ENCODE measurements at regions not wholly inside any gene's neighbourhood (a gene's known extent, or its start where the extent isn't known, plus 50 kb on each side); places are given as distances from the start of the nearest gene placed in this dataset.

- Histone ChIP-seq H3K9me2 (ENCODE audit: low read depth, low read length) (no peaks in the 10 kb centered on the region), H3K27me3 (ENCODE audit: insufficient read depth, low read length) (no peaks in the 10 kb centered on the region), H3K36me3 (ENCODE audit: insufficient read depth, low read length) (no peaks in the 10 kb centered on the region), H3K9ac (ENCODE audit: low read length) (peak overlapping the region; percentile 46), H3K4me1 (ENCODE audit: insufficient read depth, low read length, severe bottlenecking) (peaks cover 39% of the 10 kb centered on the region), H3K9me3 (ENCODE audit: low read length) (no peaks in the 10 kb centered on the region), H3K79me2 (ENCODE audit: insufficient read depth, low read length) (no peaks in the 10 kb centered on the region), H3F3A (ENCODE audit: insufficient read depth, low read length) (no peaks in the 10 kb centered on the region), H2AFZ (ENCODE audit: low read length) (0 out of 2 replicates have a peak overlapping the region, but pooled peaks have one; percentile 14), H3K4me2 (ENCODE audit: low read length) (peak overlapping the region; percentile 46), H3K27ac (ENCODE audit: low read depth, low read length, poor library complexity, severe bottlenecking) (peak overlapping the region; percentile 60), H4K20me1 (ENCODE audit: insufficient read depth, low read length) (no peaks in the 10 kb centered on the region), H3K4me3 (ENCODE audit: low read depth, low read length, poor library complexity, severe bottlenecking) (no peak overlapping the region)
- TF ChIP-seq EZH2 (IDR thresholded peaks at IDR 0.05; ENCODE audit: borderline replicate concordance, low read length) = no peak
- TF ChIP-seq, protein P1, sequence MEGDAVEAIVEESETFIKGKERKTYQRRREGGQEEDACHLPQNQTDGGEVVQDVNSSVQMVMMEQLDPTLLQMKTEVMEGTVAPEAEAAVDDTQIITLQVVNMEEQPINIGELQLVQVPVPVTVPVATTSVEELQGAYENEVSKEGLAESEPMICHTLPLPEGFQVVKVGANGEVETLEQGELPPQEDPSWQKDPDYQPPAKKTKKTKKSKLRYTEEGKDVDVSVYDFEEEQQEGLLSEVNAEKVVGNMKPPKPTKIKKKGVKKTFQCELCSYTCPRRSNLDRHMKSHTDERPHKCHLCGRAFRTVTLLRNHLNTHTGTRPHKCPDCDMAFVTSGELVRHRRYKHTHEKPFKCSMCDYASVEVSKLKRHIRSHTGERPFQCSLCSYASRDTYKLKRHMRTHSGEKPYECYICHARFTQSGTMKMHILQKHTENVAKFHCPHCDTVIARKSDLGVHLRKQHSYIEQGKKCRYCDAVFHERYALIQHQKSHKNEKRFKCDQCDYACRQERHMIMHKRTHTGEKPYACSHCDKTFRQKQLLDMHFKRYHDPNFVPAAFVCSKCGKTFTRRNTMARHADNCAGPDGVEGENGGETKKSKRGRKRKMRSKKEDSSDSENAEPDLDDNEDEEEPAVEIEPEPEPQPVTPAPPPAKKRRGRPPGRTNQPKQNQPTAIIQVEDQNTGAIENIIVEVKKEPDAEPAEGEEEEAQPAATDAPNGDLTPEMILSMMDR (IDR thresholded peaks at IDR 0.05; ENCODE audit: low read length) = peak; percentile 67; the same call in 1 of the 2 replicates
Observed at GRCh38 chr11:25981998-25982397, 349.9 kb upstream of the ANO3 start.

- Histone ChIP-seq H3K27ac (ENCODE audit: low read depth, low read length, poor library complexity, severe bottlenecking) (peak overlapping the region; percentile 60), H3K9me2 (ENCODE audit: low read depth, low read length) (no peaks in the 10 kb centered on the region), H3K79me2 (ENCODE audit: insufficient read depth, low read length) (no peaks in the 10 kb centered on the region), H3K4me1 (ENCODE audit: insufficient read depth, low read length, severe bottlenecking) (peaks cover 39% of the 10 kb centered on the region), H3K9me3 (ENCODE audit: low read length) (no peaks in the 10 kb centered on the region), H3K27me3 (ENCODE audit: insufficient read depth, low read length) (no peaks in the 10 kb centered on the region), H3K9ac (ENCODE audit: low read length) (no peak overlapping the region), H3K4me3 (ENCODE audit: low read depth, low read length, poor library complexity, severe bottlenecking) (no peak overlapping the region), H3K4me2 (ENCODE audit: low read length) (no peak overlapping the region), H3F3A (ENCODE audit: insufficient read depth, low read length) (no peaks in the 10 kb centered on the region), H3K36me3 (ENCODE audit: insufficient read depth, low read length) (no peaks in the 10 kb centered on the region), H4K20me1 (ENCODE audit: insufficient read depth, low read length) (no peaks in the 10 kb centered on the region), H2AFZ (ENCODE audit: low read length) (no peak overlapping the region)
- no peak for TF ChIP-seq EZH2 (IDR thresholded peaks at IDR 0.05; ENCODE audit: borderline replicate concordance, low read length)
- TF ChIP-seq, protein P1 (IDR thresholded peaks at IDR 0.05; ENCODE audit: low read length) = no peak
Observed at GRCh38 chr11:25983280-25983679, 348.6 kb upstream of the ANO3 start.

DNA sequence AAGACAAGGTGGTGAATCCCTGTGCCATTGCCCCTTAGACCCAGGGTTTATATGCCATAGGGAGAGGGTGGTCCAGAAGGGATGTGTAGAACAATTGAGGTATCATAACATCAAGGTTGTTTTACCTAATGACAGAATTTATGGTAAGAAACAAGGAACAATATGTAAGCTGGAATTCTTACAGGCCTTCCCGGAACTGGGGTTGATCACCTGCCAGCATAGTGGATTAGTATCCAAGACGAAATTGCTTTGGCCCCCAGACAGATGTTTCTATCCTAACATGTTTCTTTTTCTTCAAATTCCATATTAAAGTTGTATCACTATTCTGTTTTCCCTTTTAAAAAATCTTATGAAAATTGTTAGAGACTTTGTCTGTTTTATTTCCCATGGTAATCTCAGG, 343.8 kb upstream of the ANO3 start:
- Histone ChIP-seq H3K79me2 (ENCODE audit: insufficient read depth, low read length) (no peaks in the 10 kb centered on the region), H4K20me1 (ENCODE audit: insufficient read depth, low read length) (no peaks in the 10 kb centered on the region)

More for the DNA sequence above, 343.8 kb upstream of the ANO3 start:
- Histone ChIP-seq H2AFZ (ENCODE audit: low read length) (peak overlapping the region; percentile 54; the same call in 1 of the 2 replicates), H3K9ac (ENCODE audit: low read length) (no peak overlapping the region), H3K4me1 (ENCODE audit: insufficient read depth, low read length, severe bottlenecking) (peaks cover 20% of the 10 kb centered on the region), H3K9me3 (ENCODE audit: low read length) (no peaks in the 10 kb centered on the region), H3K4me3 (ENCODE audit: low read depth, low read length, poor library complexity, severe bottlenecking) (no peak overlapping the region), H3K36me3 (ENCODE audit: insufficient read depth, low read length) (no peaks in the 10 kb centered on the region), H3F3A (ENCODE audit: insufficient read depth, low read length) (no peaks in the 10 kb centered on the region), H3K4me2 (ENCODE audit: low read length) (no peak overlapping the region), H3K27ac (ENCODE audit: low read depth, low read length, poor library complexity, severe bottlenecking) (no peak overlapping the region), H3K27me3 (ENCODE audit: insufficient read depth, low read length) (no peaks in the 10 kb centered on the region), H3K9me2 (ENCODE audit: low read depth, low read length) (no peaks in the 10 kb centered on the region)
- TF ChIP-seq EZH2 (IDR thresholded peaks at IDR 0.05; ENCODE audit: borderline replicate concordance, low read length) = no peak
- TF ChIP-seq, protein P1 (IDR thresholded peaks at IDR 0.05; ENCODE audit: low read length) = no peak
